Transverse colon (tissue), 4 donors: ENCODE measurements at regions not wholly inside any gene's neighbourhood (a gene's known extent, or its start where the extent isn't known, plus 50 kb on each side); places are given as distances from the start of the nearest gene placed in this dataset.

Experiments used
- CTCF ChIP-seq, 5 experiments: fragments of 200-600 bp in 3 of 5; fragments of 450-650 bp in 2 of 5; sonication (generic) in 3 of 5; IDR thresholded peaks; 1 replicate in 2 of 5; 2 replicates in 3 of 5; pipeline ENCODE4 v1.5.1; 2016 to 2017; ENCODE audit warnings: antibody characterized with exemption in 5 of 5, inconsistent platforms in 3 of 5, mild to moderate bottlenecking in 2 of 5, moderate library complexity in 1 of 5
- EP300 ChIP-seq: sonication (generic); formaldehyde crosslinking; IDR thresholded peaks from one replicate; pipeline ENCODE4 v1.6.1; 2017; ENCODE audit warnings: antibody characterized with exemption, low read depth
- POLR2A ChIP-seq: fragments of 450-650 bp; IDR thresholded peaks from one replicate; pipeline ENCODE4 v1.6.1; 2016; ENCODE audit warnings: antibody characterized with exemption, mild to moderate bottlenecking, moderate library complexity
- POLR2AphosphoS5 ChIP-seq, 3 donors: sonication (generic); formaldehyde crosslinking; IDR thresholded peaks; one replicate each; pipeline ENCODE4 v1.6.1; 2016; ENCODE audit warnings: antibody characterized with exemption in 3 of 3

GRCh38 chr1:244216836-244217235 lies 165.8 kb downstream of the ZBTB18 start:
- TF ChIP-seq CTCF (IDR thresholded peaks at IDR 0.05) (no peak), POLR2A (no peak), EP300 (no peak), POLR2AphosphoS5 (IDR thresholded peaks at IDR 0.05) (no peak)
